ENCODE measurements at regions not wholly inside any gene's neighbourhood (a gene's known extent, or its start where the extent isn't known, plus 50 kb on each side); places are given as distances from the start of the nearest gene placed in this dataset.

GRCh38 chr4:137774501-137774900 lies 242.2 kb upstream of the PCDH18 start:
- TF ChIP-seq CTCF (IDR thresholded peaks at IDR 0.05; ENCODE audit: low read depth, low read length, missing input control) (no peak), RAD21 (IDR thresholded peaks at IDR 0.05) (no peak), RXRA (IDR thresholded peaks at IDR 0.05) (no peak), REST (IDR thresholded peaks at IDR 0.05) (no peak), EGR1 (IDR thresholded peaks at IDR 0.05; ENCODE audit: low read depth in 2 of 2) (no peak), FOXA1 (IDR thresholded peaks at IDR 0.05) (no peak), SP1 (IDR thresholded peaks at IDR 0.05) (no peak), YY1 (IDR thresholded peaks at IDR 0.05) (no peak)

Data from liver (tissue), 3 donors.